ENCODE measurements at regions not wholly inside any gene's neighbourhood (a gene's known extent, or its start where the extent isn't known, plus 50 kb on each side); places are given as distances from the start of the nearest gene placed in this dataset.
A peak's percentile ranks its signal among the peaks of the same experiment; 100 is the strongest.
"Not testable (repeated sequence)": the region's sequence is repeated elsewhere in the genome, so short reads cannot be mapped to it uniquely, and the experiment has no call there.

DNA sequence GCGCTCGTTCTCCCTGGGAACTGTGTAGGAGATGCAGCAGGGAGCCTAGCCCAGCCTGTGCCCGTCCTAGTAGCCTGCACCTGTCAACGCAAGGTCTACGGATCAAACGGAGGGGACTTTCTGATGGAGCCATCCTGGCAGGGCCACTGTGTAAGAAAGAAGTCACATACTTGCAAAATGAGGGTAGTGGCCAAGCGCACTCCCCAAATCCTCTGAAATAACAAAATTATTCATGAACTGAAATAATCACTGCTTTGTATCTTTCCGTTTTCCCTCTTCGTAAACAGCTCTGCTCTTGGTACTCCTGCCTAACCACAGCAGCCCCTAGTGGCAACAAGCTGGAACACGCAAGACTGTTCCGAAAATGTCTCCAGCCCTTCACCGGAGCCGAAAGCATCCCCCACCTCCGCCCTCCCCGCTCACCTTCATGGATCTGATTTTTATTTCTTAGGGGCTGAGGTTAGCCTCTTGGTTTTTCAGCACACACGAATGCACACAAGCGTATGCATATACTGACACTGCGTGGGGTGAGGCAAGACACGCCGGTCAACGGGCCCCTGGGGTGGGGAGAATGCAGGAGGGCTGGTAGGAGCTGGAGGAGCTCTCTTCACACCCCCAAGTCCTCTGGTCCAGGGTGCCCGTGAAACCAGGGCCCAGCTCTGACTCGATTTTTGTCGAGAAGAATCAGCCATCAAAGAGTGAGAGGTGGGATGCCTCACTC lies 100.8 kb downstream of the ABCC12 start:
- peak; percentile 28 for DNase-seq

DNA sequence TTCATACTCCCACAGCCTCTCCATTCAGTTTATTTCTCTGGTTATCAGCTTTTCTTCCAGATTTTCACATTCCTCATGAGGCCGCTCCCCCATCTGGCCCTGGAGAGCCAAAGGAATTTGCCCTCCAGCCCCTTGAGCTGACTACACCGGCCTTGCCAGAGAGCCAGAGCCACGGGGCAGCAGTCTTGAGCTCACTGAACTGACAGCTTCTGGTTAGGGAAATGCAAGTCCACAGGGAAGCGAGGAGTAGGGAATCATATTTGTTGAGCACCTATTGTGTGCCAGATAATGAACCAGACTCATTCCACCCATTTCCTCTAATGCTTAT lies 102.4 kb downstream of the ABCC12 start:
- no peak for DNase-seq

DNA sequence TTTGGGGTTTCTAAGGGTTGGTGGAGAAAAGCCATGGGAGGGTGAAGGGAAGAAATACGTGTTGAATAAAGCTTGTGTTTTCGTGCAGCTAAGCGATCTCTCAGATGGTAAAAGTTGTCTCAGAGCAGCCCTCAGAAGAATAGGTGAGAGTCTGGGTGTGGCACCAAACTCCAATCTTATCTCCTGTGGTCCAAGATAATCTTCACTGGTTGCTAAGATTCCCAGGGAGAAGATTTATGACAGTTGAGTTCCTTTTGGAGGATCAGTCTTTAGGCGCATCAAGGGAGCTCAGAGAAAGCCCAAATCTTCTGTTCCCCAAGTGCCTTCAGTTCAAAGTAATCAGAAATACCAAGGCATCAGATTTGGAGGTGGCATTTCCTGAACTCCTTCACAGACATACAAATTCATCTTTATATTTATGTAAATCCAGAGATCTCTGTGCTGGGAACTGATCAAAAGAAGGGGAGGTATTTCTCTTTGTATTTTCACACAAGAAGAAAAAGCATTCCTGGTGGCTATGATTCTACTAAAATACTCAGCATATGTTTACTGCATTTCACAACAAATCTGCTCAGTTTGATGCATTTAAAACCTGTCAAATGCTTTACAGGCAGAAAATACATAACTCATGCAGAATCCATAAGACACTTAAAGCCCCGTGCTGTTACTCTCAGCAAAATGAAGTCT lies 102.9 kb downstream of the ABCC12 start:
- no peak for DNase-seq

DNA sequence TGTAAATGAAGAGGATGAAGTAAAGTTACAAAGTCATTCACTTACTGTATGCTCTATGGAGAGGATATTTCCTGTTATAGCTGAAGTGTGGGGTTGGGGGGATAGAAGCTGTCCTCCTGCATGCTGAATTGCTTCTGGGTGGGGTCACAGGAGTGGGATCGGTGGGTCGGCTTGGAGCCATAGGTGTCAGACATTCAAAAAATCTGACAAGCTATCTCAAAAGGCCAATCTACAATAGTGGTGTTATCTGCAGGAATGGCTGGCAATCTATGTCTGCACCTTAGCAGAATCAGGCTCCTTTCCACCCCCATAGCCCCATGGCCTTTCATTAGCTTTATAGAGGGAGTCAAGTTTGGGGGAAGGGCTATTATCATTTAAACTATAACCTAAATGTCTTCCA lies 104.9 kb downstream of the ABCC12 start:
- no peak for DNase-seq

DNA sequence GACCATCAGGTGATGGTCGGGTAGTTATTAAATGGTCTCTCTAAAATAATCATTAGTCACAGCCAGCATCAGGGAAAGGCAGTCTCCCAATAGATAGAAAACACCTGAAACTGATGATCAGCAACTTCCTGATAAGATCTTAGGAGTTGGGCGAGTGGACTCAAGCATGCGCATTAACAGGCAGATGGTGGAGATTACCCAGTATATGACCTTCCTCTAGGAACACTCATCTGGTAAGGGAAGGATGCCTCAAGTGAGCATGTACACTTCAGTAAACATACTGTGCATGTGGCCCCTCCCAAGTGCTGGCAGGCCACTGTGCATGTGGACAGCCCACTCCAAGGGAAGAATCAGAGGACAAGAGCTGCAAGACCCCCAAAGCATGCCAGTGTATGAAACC lies 105.9 kb downstream of the ABCC12 start:
- no peak for DNase-seq

DNA sequence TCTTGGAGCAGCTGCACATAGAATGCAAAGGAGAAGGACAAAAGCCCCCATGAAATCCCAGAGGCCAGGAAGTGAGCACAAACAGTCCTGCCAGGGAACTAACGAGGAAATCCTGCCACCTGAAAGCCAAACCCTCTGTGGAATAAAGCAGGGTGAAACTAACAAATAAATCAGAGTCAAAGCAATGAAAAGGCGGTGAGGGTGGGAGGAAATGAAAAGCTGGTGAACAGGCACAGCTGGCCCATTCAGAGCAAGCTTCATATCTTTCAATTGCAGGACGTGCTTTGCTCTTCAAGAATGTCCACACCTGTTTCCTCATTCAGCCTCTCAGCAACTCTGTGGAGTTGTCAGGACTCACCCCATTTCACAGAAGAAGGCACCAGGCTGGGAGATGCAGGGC lies 108.1 kb downstream of the ABCC12 start:
- no peak for DNase-seq

DNA sequence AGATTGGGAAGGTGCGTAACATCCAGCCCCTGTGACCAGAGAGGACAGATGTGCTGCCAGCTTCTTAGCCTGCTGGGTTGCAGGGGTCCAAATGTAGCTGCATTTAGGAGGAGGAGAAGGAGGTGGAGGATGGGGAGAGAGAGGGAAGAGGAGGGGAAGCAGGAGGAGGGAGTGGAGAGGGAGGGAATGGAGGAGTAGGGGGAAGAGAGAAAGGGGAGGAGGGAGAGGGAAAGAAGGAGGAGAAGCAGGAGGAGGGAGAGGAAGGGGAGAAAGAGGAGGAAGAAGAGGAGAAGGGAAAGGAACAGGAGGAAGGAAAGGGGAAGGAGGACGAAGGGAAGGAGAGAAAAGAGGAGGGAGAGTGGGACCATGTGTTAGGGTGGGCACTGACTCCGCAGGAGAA lies 108.6 kb downstream of the ABCC12 start:
- no peak for DNase-seq

DNA sequence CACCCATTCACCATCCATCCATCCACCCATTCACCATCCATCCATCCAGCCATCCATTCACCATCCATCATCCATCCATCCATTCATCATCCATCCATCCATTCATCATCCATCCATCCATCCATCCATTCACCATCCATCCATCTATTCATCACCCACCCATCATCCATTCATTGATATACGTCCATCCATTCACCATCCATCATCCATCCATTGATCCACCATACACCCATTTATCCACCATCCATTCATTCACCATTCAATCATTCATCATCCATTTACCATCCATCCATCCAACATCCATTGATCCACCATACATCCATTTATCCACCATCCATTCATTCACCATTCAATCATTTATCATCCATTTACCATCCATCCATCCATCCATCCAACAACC lies 111.7 kb downstream of the ABCC12 start:
- no peak for DNase-seq

DNA sequence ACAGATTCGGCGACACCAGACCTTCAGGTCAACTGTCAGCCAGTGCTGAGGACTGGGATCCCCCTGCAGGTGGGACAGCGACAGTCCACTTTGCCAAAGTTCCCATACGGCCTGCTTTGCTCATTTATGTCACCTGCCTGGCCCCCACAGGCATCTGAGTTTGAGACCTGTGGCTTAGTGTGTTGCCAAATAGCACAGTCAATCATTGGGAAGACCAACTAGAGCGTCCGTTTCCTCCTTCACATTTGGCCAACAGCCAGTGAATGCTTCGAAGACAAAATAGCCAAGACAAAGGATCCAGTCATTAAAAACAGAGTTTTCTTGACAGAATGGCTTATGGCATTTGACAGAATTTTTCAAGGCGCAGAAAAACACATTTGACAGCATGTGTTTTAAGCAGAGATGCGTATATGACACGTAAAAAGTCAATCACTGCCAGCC lies 113.8 kb downstream of the ABCC12 start:
- peak; percentile 0 for DNase-seq

DNA sequence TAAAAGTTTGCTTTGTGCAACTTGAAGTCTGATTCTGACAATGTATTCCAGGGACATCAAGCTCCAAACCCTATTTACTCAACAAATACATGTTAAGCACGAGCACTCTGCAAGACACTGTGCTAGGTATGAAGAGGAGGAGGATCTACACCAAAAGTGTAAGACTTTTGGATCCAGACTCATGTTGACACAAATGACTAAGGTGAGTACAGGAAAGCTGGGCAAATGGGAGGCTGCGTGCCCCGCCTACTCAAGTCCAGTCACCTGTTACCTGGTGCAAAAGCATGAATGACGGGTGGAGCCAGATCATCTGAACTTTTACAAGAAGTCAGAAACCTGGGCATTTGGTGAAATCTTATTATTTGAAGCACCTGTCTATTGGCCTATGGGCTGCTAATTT lies 120.7 kb downstream of the ABCC12 start:
- DNase-seq, result no peak

DNA sequence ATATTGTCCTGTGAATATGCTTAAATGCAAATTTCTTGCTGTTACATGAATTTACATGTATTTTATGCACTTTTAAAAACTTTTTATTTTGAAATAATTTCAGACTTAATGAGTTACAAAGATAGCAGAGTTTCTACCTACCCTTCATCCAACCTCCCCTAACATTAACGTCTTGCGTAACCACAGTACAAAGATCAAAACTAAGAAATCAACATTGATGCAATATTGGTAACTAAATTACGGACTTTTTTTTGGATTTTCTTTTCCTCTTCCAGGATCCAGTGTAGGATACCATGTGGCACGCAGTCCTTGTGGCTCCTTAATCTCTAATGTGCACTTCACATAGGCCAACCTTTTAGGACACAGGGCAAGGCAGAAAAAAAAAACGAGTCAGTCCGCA lies 124.9 kb downstream of the ABCC12 start:
- no peak for DNase-seq

DNA sequence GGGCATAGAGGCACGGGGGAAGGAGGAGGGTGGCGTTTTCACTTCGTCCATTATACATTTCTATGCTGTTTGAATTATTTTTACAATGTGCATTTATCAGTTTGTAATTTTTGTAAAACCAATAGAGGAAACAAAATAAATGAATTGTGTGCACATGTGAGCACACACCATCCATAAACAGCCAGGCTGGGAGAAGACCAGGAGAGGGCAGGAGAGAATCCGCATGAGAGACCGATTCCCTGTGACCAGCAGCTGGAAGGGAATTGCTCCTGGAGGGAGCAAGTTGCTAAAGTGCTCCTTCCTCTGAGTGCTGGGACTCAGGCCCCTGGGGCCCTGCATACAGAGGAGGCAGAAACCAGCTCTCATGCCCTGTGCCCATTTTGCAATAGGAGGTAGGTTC lies 126.0 kb downstream of the ABCC12 start:
- DNase-seq, result no peak

DNA sequence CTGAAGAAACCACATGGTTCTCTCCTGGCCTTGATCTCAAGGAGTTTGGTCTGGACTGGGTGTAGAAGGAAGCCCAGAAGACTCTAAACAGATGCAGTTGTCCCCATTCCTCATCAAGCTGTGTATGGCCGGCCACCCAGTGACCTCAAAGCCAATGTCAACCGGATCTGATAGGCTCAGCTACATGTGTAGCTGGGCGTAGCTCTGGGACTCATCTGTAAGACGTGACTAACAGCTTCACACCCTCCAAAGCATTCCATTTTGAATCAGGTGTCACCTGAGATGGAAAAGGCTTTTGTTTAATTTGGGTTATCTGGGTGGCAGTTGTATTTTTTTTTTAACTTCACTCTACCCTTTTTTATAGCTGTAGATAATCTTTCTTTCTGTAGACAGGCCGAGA lies 130.4 kb downstream of the ABCC12 start:
- DNase-seq, result no peak

DNA sequence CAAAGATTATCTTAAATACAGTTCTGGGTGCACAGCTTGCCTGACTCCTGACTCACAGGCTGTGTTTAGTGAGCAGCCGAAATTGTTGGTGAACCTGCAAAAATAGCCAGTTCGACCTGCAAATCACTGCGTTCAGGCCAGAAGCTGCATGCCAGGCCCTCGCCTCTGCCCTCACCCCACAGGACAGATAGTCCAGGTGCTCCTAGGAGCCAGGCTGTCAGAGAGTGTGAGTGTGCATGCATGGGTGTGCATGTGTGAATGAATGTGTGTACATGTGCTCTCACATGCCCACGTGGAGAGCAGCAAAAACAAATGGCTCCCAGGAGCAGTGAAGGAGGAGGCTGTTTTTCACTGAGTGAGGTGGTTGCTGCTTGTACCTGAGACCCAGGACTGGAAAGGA lies 131.8 kb downstream of the ABCC12 start:
- DNase-seq, result no peak

DNA sequence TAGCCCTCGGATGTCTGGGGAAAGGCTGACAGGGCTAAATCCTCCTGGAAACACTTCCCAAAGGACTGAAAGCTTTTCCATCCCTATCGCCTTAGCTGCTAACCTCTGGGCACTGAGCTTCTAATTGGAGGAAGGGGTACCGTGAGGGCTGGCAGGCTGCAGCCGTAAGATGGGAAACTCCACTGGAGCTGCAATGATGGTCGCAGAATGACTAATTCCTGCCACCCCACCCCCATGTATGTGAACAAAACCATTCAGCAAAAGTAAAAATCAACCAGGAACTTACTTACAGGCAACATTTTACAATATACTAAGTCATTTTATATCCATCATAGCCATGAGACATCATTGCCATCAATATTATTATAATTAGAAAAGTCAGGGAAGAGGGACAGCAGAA lies 133.3 kb downstream of the ABCC12 start:
- DNase-seq, result no peak

DNA sequence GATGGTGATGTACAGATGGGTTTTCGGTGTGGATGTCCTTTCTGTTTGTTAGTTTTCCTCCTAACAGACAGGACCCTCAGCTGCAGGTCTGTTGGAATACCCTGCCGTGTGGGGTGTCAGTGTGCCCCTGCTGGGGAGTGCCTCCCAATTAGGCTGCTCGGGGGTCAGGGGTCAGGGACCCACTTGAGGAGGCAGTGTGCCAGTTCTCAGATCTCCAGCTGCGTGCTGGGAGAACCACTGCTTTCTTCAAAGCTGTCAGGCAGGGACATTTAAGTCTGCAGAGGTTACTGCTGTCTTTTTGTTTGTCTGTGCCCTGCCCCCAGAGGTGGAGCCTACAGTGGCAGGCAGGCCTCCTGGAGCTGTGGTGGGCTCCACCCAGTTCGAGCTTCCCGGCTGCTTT lies 135.2 kb downstream of the ABCC12 start:
- DNase-seq, result not testable (repeated sequence)

DNA sequence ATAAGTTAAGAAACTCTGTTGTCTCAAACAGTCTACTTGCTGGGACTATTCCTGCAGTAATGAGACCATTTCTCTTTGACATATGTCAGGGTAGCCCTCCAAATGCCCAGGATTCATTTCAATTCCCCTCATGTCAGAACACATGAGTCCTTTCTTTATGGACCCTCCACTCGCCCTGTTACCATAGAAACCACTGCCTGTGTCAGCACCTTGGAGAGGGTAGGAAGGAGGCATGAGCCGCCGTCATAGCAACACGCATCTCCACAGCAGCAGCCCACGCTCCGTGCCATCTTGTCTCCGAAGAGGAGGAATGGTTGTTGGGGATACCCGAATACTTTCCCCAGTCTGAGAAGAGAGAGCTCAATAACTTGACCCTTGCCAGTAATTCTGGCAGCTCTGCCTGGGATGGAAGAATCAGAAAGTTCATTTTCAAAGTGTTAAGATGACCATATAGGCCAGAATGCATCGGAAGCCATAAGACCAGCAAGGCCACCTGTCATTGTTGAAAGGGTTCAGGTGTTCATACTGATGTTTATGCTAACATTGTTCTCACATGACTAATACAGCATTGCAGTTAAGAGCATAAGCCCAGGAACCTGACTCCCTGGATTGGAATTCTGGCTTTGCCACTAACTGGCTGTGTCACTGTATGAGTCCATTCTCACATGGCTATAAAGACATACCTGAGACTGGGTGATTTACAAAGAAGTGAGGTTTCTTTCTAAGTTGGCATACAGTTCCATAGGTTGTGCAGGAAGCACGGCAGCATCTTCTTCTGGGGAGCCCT lies 141.3 kb downstream of the ABCC12 start:
- DNase-seq, result no peak

DNA sequence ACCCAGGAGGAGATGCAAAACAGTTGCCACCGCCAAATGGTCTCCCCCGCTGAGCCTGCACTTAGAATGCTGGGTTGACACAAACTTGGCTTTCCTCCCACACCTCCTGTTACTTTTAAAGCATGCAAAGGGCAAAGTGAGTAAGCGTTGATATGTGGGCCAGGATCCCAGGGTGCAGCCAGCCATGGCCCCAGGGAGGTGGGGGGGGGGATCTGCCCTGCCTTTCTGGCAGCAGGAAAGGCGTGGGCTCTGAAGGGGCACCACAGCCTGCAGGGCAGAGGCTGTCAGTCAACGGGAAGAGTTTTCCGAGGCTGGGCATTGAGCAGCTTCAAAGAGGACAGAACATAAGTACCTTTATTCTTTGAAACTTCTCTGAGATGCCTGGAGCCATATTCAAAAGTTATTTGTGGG lies 142.3 kb downstream of the ABCC12 start:
- DNase-seq, result no peak

DNA sequence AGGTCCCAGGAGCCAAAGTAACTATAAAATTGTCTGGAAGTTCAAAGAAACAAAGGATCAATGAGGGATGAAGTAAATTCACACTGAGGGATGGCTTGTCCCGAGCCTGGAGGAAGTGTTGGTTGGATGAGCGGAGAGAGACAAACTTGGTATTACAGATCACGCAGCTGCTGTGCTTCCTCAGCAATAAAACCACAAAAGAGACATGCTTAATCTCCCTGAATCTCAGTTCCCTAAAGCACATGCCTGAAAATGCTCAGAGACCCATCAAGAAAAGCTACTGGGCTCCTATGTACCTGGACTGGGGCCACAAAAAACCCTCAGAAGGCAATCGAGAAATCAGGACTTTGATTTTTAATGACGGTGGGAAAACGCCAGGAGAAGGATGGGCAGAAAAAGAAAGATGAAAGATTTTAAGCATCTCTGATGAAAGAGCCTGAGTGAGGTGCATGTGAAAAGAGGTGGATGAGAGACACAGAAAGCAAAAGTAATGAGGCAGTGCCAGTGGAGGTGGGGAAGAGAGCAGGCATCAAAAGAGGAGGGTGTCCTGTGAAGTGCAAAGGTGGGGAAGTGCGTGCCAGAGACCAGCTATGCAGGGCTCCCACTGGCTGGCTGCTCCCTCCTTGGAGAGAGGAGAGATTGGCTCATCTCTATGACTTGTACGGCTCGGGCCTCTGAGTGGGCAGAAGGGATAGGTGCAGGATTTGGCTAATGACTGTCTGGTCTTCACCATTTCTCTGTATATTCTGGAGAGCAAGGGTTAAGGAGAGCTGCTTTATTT lies 143.7 kb downstream of the ABCC12 start:
- DNase-seq, result no peak

DNA sequence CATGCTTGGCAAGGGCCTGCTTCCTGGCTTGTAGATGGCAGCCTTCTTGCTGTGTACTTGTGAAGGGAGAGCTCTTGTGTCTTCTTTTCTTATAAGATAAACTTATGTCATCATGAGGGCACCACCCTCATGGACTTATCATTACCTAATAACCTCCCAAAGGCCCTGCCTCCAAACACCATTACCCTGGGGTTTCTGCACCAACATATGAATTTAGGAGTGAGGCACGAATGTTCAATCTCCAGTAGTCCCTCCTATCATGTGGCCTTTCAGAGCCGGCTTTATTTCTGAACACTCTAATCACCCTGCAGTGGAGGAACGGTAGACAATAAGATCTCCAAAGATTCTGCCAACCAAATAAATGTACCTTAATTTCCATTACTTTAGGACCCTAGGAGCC lies 144.3 kb downstream of the ABCC12 start:
- no peak for DNase-seq

DNA sequence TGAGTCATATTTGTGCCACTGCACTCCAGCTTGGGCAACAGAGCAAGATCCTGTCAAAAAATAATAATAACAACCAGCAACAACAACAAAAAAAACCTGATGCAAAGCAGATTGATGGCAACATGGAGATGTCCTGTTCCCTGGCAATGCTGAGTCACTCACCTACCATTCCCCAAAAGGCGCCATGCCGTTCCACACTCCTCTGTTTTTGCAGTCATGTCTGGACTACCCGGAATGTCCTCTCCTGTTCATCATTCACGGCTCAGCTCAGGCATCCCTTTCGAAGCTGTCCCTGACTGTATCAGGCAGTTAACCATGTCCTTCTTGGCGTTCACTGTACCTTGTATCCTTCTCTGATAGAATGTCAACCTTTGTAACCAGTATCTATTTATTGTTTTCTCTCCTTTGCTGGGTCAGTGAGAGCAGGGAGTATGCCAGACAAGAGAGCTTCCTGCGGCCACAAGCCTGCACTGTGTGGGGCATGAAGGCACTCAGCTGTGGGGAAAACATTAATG lies 147.7 kb downstream of the ABCC12 start:
- no peak for DNase-seq

DNA sequence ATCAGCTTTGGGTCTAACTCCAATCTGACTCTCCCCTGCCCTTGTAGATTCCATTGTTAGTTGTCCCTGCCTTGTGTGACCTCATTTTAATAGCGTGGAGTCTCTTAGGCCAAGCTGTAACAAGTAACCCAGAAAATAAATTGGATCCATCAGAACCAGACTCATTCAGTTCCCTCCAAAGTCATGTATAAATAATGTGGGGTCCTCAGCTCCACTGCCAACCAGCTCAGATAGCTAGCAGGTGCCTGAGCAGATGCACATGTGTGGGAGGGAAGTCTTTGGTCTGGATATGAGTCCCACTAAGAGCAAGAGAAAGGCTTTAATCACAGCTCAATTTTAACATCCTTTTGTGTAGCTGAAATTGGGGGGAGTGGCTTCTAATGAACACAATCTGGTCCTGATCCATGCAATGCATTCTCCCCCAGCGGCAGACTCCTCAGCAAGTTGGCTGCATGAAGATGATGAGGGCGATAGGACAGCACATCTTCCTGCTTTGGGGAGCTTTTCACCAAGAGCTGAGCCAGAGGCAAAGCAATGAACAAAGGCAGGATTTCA lies 151.6 kb downstream of the ABCC12 start:
- no peak for DNase-seq

All from NCI-H146 (cell line).